ENCODE measurements at regions not wholly inside any gene's neighbourhood (a gene's known extent, or its start where the extent isn't known, plus 50 kb on each side); places are given as distances from the start of the nearest gene placed in this dataset.

DNA sequence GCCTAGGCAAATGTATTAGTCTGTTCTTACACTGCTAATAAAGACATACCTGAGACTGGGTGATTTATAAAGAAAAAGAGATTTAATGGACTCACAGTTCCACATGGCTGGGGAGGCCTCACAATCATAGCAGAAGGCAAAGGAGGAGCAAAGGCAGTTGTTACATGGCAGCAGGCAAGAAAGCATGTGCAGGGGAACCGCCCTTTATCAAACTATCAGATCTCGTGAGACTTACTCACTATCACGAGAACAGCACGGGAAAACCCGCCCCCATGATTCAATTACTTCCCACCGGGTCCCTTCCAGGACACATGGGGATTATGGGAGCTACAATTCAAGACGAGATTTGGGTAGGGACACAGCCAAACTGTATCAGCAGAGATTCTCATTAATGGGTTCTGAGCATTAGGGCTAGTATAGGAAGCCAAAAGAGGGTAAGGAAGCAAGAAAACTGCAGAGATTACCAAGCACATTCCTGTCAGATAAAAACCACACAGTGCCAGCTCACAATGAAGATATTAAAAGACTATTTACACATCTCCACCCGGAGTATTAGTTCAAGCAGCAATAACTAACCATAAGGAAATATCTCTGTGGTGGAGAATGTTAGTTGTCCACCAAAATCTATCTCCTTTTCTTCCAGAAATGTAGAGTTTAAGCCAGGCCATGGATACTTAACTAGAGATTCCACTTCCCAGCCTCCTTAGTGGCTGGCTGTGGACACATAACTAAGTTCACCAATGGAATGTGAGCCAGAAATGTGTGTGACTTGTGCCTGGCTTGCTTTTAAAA, 61.2 kb upstream of the HOPX start:
- Mint-ChIP-seq H3K36me3 (no peaks in the 10 kb centered on the region), H3K4me1 (no peaks in the 10 kb centered on the region), H3K9me3 (peaks cover 23% of the 10 kb centered on the region), H3K4me3 (no peak overlapping the region), H3K27me3 (ENCODE audit: low read depth) (no peaks in the 10 kb centered on the region), H3K27ac (no peak overlapping the region)
- DNase-seq (ENCODE audit: low spot score in 2 of 2, unreplicated experiment in 2 of 2): no peak
- TF ChIP-seq, protein P1, sequence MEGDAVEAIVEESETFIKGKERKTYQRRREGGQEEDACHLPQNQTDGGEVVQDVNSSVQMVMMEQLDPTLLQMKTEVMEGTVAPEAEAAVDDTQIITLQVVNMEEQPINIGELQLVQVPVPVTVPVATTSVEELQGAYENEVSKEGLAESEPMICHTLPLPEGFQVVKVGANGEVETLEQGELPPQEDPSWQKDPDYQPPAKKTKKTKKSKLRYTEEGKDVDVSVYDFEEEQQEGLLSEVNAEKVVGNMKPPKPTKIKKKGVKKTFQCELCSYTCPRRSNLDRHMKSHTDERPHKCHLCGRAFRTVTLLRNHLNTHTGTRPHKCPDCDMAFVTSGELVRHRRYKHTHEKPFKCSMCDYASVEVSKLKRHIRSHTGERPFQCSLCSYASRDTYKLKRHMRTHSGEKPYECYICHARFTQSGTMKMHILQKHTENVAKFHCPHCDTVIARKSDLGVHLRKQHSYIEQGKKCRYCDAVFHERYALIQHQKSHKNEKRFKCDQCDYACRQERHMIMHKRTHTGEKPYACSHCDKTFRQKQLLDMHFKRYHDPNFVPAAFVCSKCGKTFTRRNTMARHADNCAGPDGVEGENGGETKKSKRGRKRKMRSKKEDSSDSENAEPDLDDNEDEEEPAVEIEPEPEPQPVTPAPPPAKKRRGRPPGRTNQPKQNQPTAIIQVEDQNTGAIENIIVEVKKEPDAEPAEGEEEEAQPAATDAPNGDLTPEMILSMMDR (IDR thresholded peaks at IDR 0.05; ENCODE audit: unreplicated experiment): no peak

DNA sequence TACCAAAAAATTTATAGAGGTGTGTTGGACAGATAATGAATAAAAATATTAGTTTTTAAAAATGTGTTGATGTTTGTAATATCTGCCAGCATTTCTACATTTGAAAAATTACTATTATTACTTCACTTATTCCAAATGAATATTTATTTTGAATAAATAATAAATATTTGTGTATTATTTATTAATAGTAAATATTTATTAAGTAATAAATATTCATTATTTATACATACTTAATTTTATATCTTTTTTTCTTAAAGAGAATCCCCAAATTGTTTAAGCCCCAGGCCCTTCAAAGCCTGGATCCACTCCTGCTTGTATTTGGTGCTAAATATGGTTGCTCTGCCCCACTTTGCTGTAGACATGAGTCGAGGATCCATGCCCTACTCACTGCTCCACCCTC, 60.5 kb upstream of the HOPX start:
- Mint-ChIP-seq H3K36me3 (no peaks in the 10 kb centered on the region), H3K9me3 (peaks cover 23% of the 10 kb centered on the region), H3K27ac (no peak overlapping the region), H3K4me1 (no peaks in the 10 kb centered on the region), H3K27me3 (ENCODE audit: low read depth) (no peaks in the 10 kb centered on the region), H3K4me3 (no peak overlapping the region)
- TF ChIP-seq, protein P1 (IDR thresholded peaks at IDR 0.05; ENCODE audit: unreplicated experiment): no peak
- no peak for DNase-seq (ENCODE audit: low spot score in 2 of 2, unreplicated experiment in 2 of 2)

DNA sequence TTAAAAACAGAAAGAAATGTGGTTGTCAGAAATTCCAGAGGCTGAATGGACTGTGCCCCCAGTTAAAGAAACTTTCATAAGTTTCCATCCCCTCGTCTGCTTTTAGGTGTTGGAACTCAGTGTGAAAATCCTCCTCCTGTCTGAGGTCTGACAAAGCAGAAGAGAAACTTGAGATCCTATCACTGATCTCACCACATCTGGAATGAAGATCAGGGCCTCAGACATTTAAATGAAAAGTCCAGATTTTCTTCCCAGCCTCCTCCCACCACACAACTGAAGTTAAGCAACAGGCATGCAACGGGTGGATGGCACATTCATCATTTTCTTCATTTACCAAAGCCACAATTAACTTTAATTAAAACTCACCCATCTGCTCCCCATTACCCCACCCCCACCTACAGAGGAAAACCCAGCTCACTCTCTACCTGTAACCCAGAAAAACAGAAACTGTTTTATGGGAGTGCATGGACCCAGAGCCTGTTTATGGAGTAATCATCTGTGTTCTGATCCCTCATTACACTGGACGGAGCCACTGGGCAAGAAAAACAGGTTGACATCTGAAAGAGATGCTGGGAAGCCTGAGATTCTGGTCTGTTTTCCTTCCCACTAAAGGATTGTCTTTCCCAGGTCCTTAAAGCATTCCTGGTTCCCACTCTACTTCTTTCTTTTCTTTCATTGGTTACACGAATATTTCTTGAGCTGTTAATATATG, 58.1 kb upstream of the HOPX start:
- Mint-ChIP-seq H3K27ac (peak overlapping the region; percentile 24), H3K36me3 (peaks cover 6% of the 10 kb centered on the region)

DNA sequence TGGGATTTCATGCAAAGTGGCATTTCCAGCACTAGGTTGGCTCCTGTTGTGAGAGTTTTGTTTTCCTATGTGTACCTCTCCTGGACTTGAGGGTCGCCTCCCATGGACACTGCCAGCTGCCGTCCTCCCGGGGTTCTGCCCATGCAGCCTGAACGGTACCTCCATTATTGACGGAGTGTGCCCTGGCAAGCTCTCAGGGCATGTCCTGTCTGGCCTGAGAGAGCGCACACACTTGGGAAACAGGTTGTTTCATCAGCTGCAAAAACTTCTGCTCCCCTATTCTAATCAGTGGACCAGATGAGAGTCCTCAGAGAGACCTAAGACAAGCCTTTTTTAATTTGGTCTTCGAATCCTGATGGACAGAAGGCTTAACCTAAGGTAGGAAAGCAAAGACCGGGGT, 56.6 kb upstream of the HOPX start:
- DNase-seq (ENCODE audit: low spot score in 2 of 2, unreplicated experiment in 2 of 2): no peak
- H3K4me1 Mint-ChIP-seq: no peaks in the 10 kb centered on the region
- H3K27me3 Mint-ChIP-seq (ENCODE audit: low read depth): no peaks in the 10 kb centered on the region
- peaks cover 6% of the 10 kb centered on the region for H3K36me3 Mint-ChIP-seq
- TF ChIP-seq, protein P1 (IDR thresholded peaks at IDR 0.05; ENCODE audit: unreplicated experiment): no peak
- H3K9me3 Mint-ChIP-seq: peaks cover 15% of the 10 kb centered on the region
- no peak overlapping the region for H3K4me3 Mint-ChIP-seq
- H3K27ac Mint-ChIP-seq: no peak overlapping the region

More for the DNA sequence above, 58.1 kb upstream of the HOPX start:
- no peaks in the 10 kb centered on the region for H3K27me3 Mint-ChIP-seq (ENCODE audit: low read depth)
- TF ChIP-seq, protein P1 (IDR thresholded peaks at IDR 0.05; ENCODE audit: unreplicated experiment): no peak
- no peak overlapping the region for H3K4me3 Mint-ChIP-seq
- no peaks in the 10 kb centered on the region for H3K4me1 Mint-ChIP-seq
- H3K9me3 Mint-ChIP-seq: peaks cover 18% of the 10 kb centered on the region
- DNase-seq (ENCODE audit: low spot score in 2 of 2, unreplicated experiment in 2 of 2): no peak

DNA sequence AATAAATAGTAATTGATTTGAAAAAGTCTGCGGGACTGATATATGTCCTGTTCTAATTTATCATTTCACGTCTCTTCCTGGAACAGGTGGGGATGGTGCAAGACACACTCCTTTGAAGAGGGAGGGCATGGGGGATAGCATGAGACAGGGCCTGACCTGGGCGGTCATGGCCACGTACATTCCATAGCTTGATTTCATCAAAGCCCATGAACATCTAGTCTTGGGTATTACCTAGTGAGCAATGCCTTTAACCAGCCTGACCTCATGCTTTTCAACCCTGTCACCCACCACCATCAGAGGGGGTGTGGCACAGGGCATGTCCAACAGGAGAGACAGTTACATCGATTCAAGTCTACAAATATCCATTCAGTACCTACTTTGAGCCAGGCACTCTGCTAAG, 52.3 kb upstream of the HOPX start:
- TF ChIP-seq, protein P1 (IDR thresholded peaks at IDR 0.05; ENCODE audit: unreplicated experiment): no peak
- H3K27me3 Mint-ChIP-seq (ENCODE audit: low read depth): no peaks in the 10 kb centered on the region
- H3K9me3 Mint-ChIP-seq: peaks cover 7% of the 10 kb centered on the region
- peaks cover 6% of the 10 kb centered on the region for H3K36me3 Mint-ChIP-seq
- H3K4me3 Mint-ChIP-seq: no peak overlapping the region
- DNase-seq (ENCODE audit: low spot score in 2 of 2, unreplicated experiment in 2 of 2): no peak
- H3K4me1 Mint-ChIP-seq: peaks cover 2% of the 10 kb centered on the region
- H3K27ac Mint-ChIP-seq: no peak overlapping the region

Measured in mesothelial cell of epicardium (in vitro differentiated cells).